GM12878 (cell line): ENCODE measurements at regions not wholly inside any gene's neighbourhood (a gene's known extent, or its start where the extent isn't known, plus 50 kb on each side); places are given as distances from the start of the nearest gene placed in this dataset.

ENCODE experiments used
- ATAC-seq: fragments of 200-7000 bp; cut with Tn5 transposase; 3 replicates; pipeline ENCODE4 v1.9.1; 2020; ENCODE audit warnings: mild to moderate bottlenecking, moderate library complexity
- BruUV-seq: library from RNA; stranded (reverse); fragments of 400-500 nt; replicated peaks from 2 replicates; lab custom pipeline; 2021; lab: Mats Ljungman, UMichigan
- CTCF ChIA-PET: fragments of 300-600 bp; sonication (Branson Sonifier 250); formaldehyde crosslinking; extraction: SDS; loops from one replicate; lab custom pipeline; 2021; ENCODE audit warnings: inconsistent platforms; lab: Yijun Ruan, JAX
- POLR2A ChIA-PET: fragments of 350-600 bp; formaldehyde crosslinking; extraction: SDS; loops from one replicate; lab custom pipeline; 2021; ENCODE audit warnings: inconsistent platforms; lab: Charles Lee
- RAD21 ChIA-PET: fragments of 300-600 bp; sonication (Branson Sonifier 250); formaldehyde crosslinking; loops from one replicate; lab custom pipeline; 2023; ENCODE audit warnings: antibody characterized with exemption; ENCODE audit not compliant: unreplicated experiment; lab: Charles Lee
- SMC1A ChIA-PET: fragments of 300-600 bp; sonication (Branson Sonifier 250); formaldehyde crosslinking; loops from one replicate; lab custom pipeline; 2023; ENCODE audit not compliant: unreplicated experiment, uncharacterized antibody; lab: Charles Lee
- DNase-seq: peaks from one replicate; pipeline ENCODE4 v3.0.0-alpha.2; 2011; ENCODE audit warnings: low read depth, low spot score
- FAIRE-seq: peaks from 3 replicates; lab custom pipeline; 2011; peaks lifted over from hg19 to GRCh38; lab: Jason Lieb, UNC
- H2AFZ ChIP-seq: 2 replicates; pipeline ENCODE4 v1.6.0; 2011; ENCODE audit warnings: low read depth, low read length, control low read depth; ENCODE audit not compliant: control insufficient read depth
- H3K27ac ChIP-seq: 2 replicates; pipeline ENCODE4 v1.5.1; 2011; ENCODE audit warnings: control low read depth; ENCODE audit not compliant: control insufficient read depth, insufficient read depth
- H3K27me3 ChIP-seq, 2 experiments: replicated peaks in 1 of 2; 2 replicates each; pipeline versions ENCODE4 v1.6.0 to v1.6.1; 2011; ENCODE audit warnings: low read length in 1 of 2; ENCODE audit not compliant: control insufficient read depth in 2 of 2, insufficient read depth in 2 of 2
- H3K36me3 ChIP-seq, 2 experiments: 2 replicates each; pipeline ENCODE4 v1.5.1; 2011; ENCODE audit warnings: low read length in 1 of 2; ENCODE audit not compliant: control insufficient read depth in 2 of 2, insufficient read depth in 2 of 2
- H3K4me1 ChIP-seq: 2 replicates; pipeline ENCODE4 v1.6.1; 2011; ENCODE audit warnings: mild to moderate bottlenecking, low read length, moderate library complexity, mixed read lengths; ENCODE audit not compliant: control insufficient read depth, insufficient read depth
- H3K4me2 ChIP-seq: 2 replicates; pipeline ENCODE4 v1.6.0; 2011; ENCODE audit warnings: control low read depth; ENCODE audit not compliant: control insufficient read depth, insufficient read depth
- H3K4me3 ChIP-seq: fragments of 200-600 bp; sonication (generic); 2 replicates; pipeline ENCODE4 v1.5.1; 2016
- H3K79me2 ChIP-seq: 2 replicates; pipeline ENCODE4 v1.6.0; 2011; ENCODE audit warnings: low read length; ENCODE audit not compliant: control insufficient read depth, insufficient read depth
- H3K9ac ChIP-seq: 2 replicates; pipeline ENCODE4 v1.8.0; 2011; ENCODE audit warnings: low read length, control low read depth, mixed read lengths; ENCODE audit not compliant: control insufficient read depth, insufficient read depth
- H3K9me3 ChIP-seq: replicated peaks from 3 replicates; pipeline ENCODE4 v1.5.1; 2011; ENCODE audit warnings: mild to moderate bottlenecking, low read length; ENCODE audit not compliant: control insufficient read depth, insufficient read depth
- H4K20me1 ChIP-seq: 2 replicates; pipeline ENCODE4 v1.6.0; 2011; ENCODE audit not compliant: control insufficient read depth, insufficient read depth
- CBFB ChIP-seq: IDR thresholded peaks from 2 replicates; pipeline ENCODE4 v1.6.1; 2016; ENCODE audit warnings: antibody characterized with exemption, low read depth
- E2F8 ChIP-seq: fragments of 450-650 bp; IDR thresholded peaks from 2 replicates; pipeline ENCODE4 v1.6.1; 2018; ENCODE audit warnings: mild to moderate bottlenecking, low read depth, moderate library complexity; ENCODE audit not compliant: partially characterized antibody
- IRF4 ChIP-seq: IDR thresholded peaks from 2 replicates; pipeline ENCODE4 v1.6.1; 2011; ENCODE audit warnings: low read depth, low read length
- KAT2A ChIP-seq: conservative IDR thresholded peaks from 2 replicates; pipeline ENCODE4 v1.6.1; 2011; ENCODE audit warnings: low read depth, low read length; ENCODE audit not compliant: control insufficient read depth
- MAX ChIP-seq: IDR thresholded peaks from 2 replicates; pipeline ENCODE4 v1.6.1; 2012; ENCODE audit warnings: low read depth, low read length, improper control_type of control experiment
- MEF2A ChIP-seq: IDR thresholded peaks from 2 replicates; pipeline ENCODE4 v1.6.1; 2011; ENCODE audit warnings: low read depth, mild to moderate bottlenecking, low read length, moderate library complexity; ENCODE audit not compliant: insufficient read depth
- SKIL ChIP-seq: fragments of 450-650 bp; IDR thresholded peaks from 2 replicates; pipeline ENCODE4 v1.6.1; 2017; ENCODE audit warnings: mild to moderate bottlenecking, low read depth, inconsistent platforms; ENCODE audit not compliant: poor library complexity, severe bottlenecking
- WRNIP1 ChIP-seq: IDR thresholded peaks from 2 replicates; pipeline ENCODE4 v1.6.1; 2011; ENCODE audit warnings: low read depth, low read length, improper control_type of control experiment, borderline replicate concordance
- WGBS: methylation state at CpG from one replicate; pipeline ENCODE4 v1.1.6; 2016; ENCODE audit warnings: low lambda C conversion rate; ENCODE audit not compliant: insufficient replicate concordance, insufficient coverage; ENCODE audit errors: missing lambda C conversion rate; 5-methylcytosine and 5-hydroxymethylcytosine counted together
- in situ Hi-C: fragments of 300-500 bp; cut with MboI; formaldehyde crosslinking; loops from 9 replicates; pipeline ENCODE4 v1.14.3; 2018; ENCODE audit warnings: mixed read lengths
- intact Hi-C: fragments of 100-400 bp; cut with micrococcal nuclease; formaldehyde crosslinking; loops from one replicate; pipeline ENCODE4 v1.14.2; 2022; ENCODE audit not compliant: unreplicated experiment

GRCh38 chr5:66346869-66347268 is 202.8 kb downstream of the SREK1 start (continued):
- TF ChIP-seq E2F8, result no peak
- TF ChIP-seq KAT2A, result no peak
- no peak for TF ChIP-seq MAX
- no peak for TF ChIP-seq WRNIP1
- no peak for TF ChIP-seq MEF2A

GRCh38 chr5:66348387-66349125 is 204.5 kb downstream of the SREK1 start:
- WGBS, result 22% methylated on average over 4 of the region's 4 CpGs
- DNase-seq (no peak), FAIRE-seq (no peak), ATAC-seq (no peak)
- H3K9me3 ChIP-seq, result no peaks in the 10 kb centered on the region
- no peak overlapping the region for H3K4me2 ChIP-seq
- TF ChIP-seq CBFB (no peak), SKIL (no peak), IRF4 (no peak)
- H3K27ac ChIP-seq, result no peak overlapping the region
- H3K36me3 ChIP-seq, result no peaks in the 10 kb centered on the region
- no peak overlapping the region for H2AFZ ChIP-seq
- ChIA-PET CTCF (interaction anchor here (0.6 to 7.7 kb wide), 2 partner anchors 41 to 325 kb away, joined by 3 to 40 read pairs; no protein-coding TSS in a partner anchor), RAD21 (no interaction called here), POLR2A (no interaction called here), SMC1A (interaction anchor here (1.5 to 1.6 kb wide), 2 partner anchors 40 to 42 kb away, joined by 4 to 5 read pairs; no protein-coding TSS in a partner anchor)
- intact Hi-C loops, result no loop called here
- no peak overlapping the region for H3K9ac ChIP-seq
- H3K4me3 ChIP-seq, result no peak overlapping the region
- no peaks in the 10 kb centered on the region for H3K4me1 ChIP-seq
- peaks cover 0 to 2% of the 10 kb centered on the region in 2 experiments; a peak in 1 of 4 replicates for H3K27me3 ChIP-seq
- no peaks in the 10 kb centered on the region for H4K20me1 ChIP-seq
- in situ Hi-C loops, result no loop called here
- no TSS peak for BruUV-seq
- H3K79me2 ChIP-seq, result no peaks in the 10 kb centered on the region
